ENCODE measurements at regions not wholly inside any gene's neighbourhood (a gene's known extent, or its start where the extent isn't known, plus 50 kb on each side); places are given as distances from the start of the nearest gene placed in this dataset.
A peak's percentile ranks its signal among the peaks of the same experiment; 100 is the strongest.

DNA sequence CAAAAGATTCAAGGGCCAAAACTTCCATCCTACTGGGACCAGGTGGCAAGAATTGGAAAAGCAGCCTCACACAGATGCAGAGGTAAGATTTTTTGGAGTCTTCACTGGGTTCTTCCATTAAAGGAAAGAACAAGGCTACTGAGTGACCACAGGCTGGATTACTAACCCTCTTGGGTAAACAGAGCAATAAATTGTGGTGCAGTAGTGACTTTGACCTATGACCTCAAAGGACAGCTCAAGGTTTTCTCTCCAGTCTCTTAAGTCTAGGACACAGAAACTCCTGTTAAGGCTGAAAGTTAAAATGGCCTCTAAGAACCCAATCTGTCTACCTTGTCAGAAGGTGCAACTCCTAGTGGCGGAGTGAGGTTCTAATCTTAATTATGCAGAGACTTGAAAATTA is 464.9 kb downstream of the SMARCA1 start:
- peak; percentile 37; the same call in 2 of the 3 replicates for TF ChIP-seq CTCF (conservative IDR thresholded peaks at IDR 0.05)
- H2BK5ac ChIP-seq (ENCODE audit: insufficient read length, low read length): no peak overlapping the region
- Mint-ChIP-seq H3K9me3 (peaks cover 6 to 10% of the 10 kb centered on the region in 2 experiments; a peak in 3 of 5 replicates), H3K36me3 (ENCODE audit: insufficient read depth in 1 of 3, low read depth in 3 of 3) (peaks cover 2 to 14% (median 11%) of the 10 kb centered on the region in 3 experiments; a peak in 4 of 7 replicates), H3K27me3 (ENCODE audit: low read depth) (no peaks in the 10 kb centered on the region), H3K4me3 (no peak overlapping the region), H3K27ac (peak overlapping the region in 1 of 3 experiments; percentile 76; a peak in 2 of 7 replicates), H3K4me1 (peaks cover 25 to 26% of the 10 kb centered on the region in 2 experiments)
- H3K9ac ChIP-seq (ENCODE audit: extremely low read depth, insufficient read length, low read length): no peak overlapping the region
- no peak overlapping the region for H4K5ac ChIP-seq (ENCODE audit: insufficient read length, low read depth, low read length)
- no peak overlapping the region for H3K56ac ChIP-seq (ENCODE audit: insufficient read length, low read depth, low read length)
- no CpG with 5 or more reads among the region's 1 CpG for WGBS (ENCODE audit: extremely low coverage, insufficient read length, low lambda C conversion rate)
- H2BK120ac ChIP-seq (ENCODE audit: low read depth, low read length, poor library complexity, severe bottlenecking): no peak overlapping the region
- H3K23ac ChIP-seq (ENCODE audit: insufficient read length, low read depth, low read length): no peak overlapping the region
- H2BK20ac ChIP-seq (ENCODE audit: low read depth, low read length, poor library complexity, severe bottlenecking): no peak overlapping the region
- no peak overlapping the region for H4K8ac ChIP-seq (replicated peaks; ENCODE audit: insufficient read length, low read depth, low read length)
- H3K14ac ChIP-seq (ENCODE audit: insufficient read depth, low read length): no peak overlapping the region
- peaks cover 8% of the 10 kb centered on the region for H3K4me1 ChIP-seq (ENCODE audit: insufficient read depth, low read length)
- no peak overlapping the region for H2BK15ac ChIP-seq (ENCODE audit: low read depth, low read length)
- H3T11ph ChIP-seq (ENCODE audit: low read length): no peak overlapping the region
- H3K27ac ChIP-seq (ENCODE audit: insufficient read length, low read depth, low read length): no peak overlapping the region
- no peak overlapping the region for H2BK12ac ChIP-seq (ENCODE audit: insufficient read length, low read depth, low read length)
- no peaks in the 10 kb centered on the region; the same call in 1 of the 2 replicates for H3K27me3 ChIP-seq (ENCODE audit: insufficient read depth, low read length)
- no peaks in the 10 kb centered on the region for H3K23me2 ChIP-seq (ENCODE audit: insufficient read length, low read depth, low read length, poor library complexity, severe bottlenecking)
- no peaks in the 10 kb centered on the region for H4K20me1 ChIP-seq (ENCODE audit: control insufficient read depth, insufficient read depth, insufficient read length)
- no peak overlapping the region for H3K18ac ChIP-seq (ENCODE audit: insufficient read length, low read depth, low read length)
- H3K4ac ChIP-seq (ENCODE audit: low read depth, low read length): no peak overlapping the region
- no peaks in the 10 kb centered on the region for H3K79me1 ChIP-seq (ENCODE audit: insufficient read depth, low read depth, low read length, poor library complexity, severe bottlenecking)
- no peaks in the 10 kb centered on the region for H3K9me3 ChIP-seq (ENCODE audit: control insufficient read depth, low read depth, low read length)
- H3K79me2 ChIP-seq (ENCODE audit: insufficient read depth, low read length): no peaks in the 10 kb centered on the region
- H3K4me2 ChIP-seq (ENCODE audit: insufficient read depth, insufficient read length, low read length): no peak overlapping the region
- no peak overlapping the region for H2AFZ ChIP-seq (ENCODE audit: low read length)
- no peak for DNase-seq
- no peak overlapping the region for H2AK5ac ChIP-seq (ENCODE audit: insufficient read length, low read length)
- no peak overlapping the region for H4K91ac ChIP-seq (ENCODE audit: insufficient read length, low read depth, low read length)

All from H9 (cell line).